Duodenal mucosa (tissue), 2 donors: ENCODE measurements at regions not wholly inside any gene's neighbourhood (a gene's known extent, or its start where the extent isn't known, plus 50 kb on each side); places are given as distances from the start of the nearest gene placed in this dataset.

Experiments
- H3K27ac ChIP-seq: one replicate; pipeline ENCODE4 v1.7.0; 2013; ENCODE audit warnings: low read depth, low read length
- H3K27me3 ChIP-seq, 2 donors: one replicate each; pipeline ENCODE4 v1.7.0; 2013; ENCODE audit warnings: low read length in 2 of 2, control low read depth in 1 of 2; ENCODE audit not compliant: insufficient read depth in 2 of 2, control insufficient read depth in 1 of 2
- H3K36me3 ChIP-seq, 2 donors: one replicate each; pipeline ENCODE4 v1.7.0; 2013; ENCODE audit warnings: low read length in 2 of 2, control low read depth in 1 of 2; ENCODE audit not compliant: insufficient read depth in 2 of 2, control insufficient read depth in 1 of 2
- H3K4me1 ChIP-seq, 2 donors: one replicate each; pipeline ENCODE4 v1.7.0; 2013; ENCODE audit warnings: low read length in 2 of 2, control low read depth in 1 of 2; ENCODE audit not compliant: insufficient read depth in 2 of 2, control insufficient read depth in 1 of 2
- H3K4me3 ChIP-seq, 2 donors: one replicate each; pipeline ENCODE4 v1.7.0; 2013; ENCODE audit warnings: low read length in 2 of 2, low read depth in 1 of 2
- H3K9ac ChIP-seq, 2 donors: one replicate each; pipeline ENCODE4 v1.7.0; 2013; ENCODE audit warnings: low read length in 2 of 2, low read depth in 1 of 2
- H3K9me3 ChIP-seq, 2 donors: one replicate each; pipeline ENCODE4 v1.7.0; 2013; ENCODE audit warnings: low read length in 2 of 2, control low read depth in 1 of 2; ENCODE audit not compliant: control insufficient read depth in 1 of 2

DNA sequence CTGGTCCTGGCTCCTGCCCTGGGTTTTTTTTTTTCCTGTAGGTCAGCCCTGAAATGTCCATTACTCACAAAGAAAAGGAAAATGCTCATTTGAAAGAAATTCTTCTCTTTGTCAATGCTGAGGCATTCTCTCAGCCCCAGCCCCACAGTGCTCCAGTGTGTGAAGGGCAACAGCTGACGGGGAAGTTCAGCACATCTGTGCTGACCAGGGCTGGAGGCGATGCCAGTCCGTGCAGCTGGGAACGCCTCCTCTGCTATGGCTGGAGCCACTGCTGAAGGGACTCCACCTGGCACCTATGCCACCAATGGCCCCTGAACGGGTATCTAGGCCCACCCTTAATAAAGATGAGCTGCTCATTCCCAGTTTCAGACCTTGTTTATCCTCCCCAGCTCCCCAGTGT lies 71.9 kb upstream of the SLCO4A1 start:
- H3K9me3 ChIP-seq: no peaks in the 10 kb centered on the region
- H3K27me3 ChIP-seq: peaks cover 3 to 6% of the 10 kb centered on the region in 2 donors
- H3K27ac ChIP-seq: no peak overlapping the region
- H3K4me1 ChIP-seq: no peaks in the 10 kb centered on the region
- no peak overlapping the region for H3K4me3 ChIP-seq
- no peaks in the 10 kb centered on the region for H3K36me3 ChIP-seq
- no peak overlapping the region for H3K9ac ChIP-seq

DNA sequence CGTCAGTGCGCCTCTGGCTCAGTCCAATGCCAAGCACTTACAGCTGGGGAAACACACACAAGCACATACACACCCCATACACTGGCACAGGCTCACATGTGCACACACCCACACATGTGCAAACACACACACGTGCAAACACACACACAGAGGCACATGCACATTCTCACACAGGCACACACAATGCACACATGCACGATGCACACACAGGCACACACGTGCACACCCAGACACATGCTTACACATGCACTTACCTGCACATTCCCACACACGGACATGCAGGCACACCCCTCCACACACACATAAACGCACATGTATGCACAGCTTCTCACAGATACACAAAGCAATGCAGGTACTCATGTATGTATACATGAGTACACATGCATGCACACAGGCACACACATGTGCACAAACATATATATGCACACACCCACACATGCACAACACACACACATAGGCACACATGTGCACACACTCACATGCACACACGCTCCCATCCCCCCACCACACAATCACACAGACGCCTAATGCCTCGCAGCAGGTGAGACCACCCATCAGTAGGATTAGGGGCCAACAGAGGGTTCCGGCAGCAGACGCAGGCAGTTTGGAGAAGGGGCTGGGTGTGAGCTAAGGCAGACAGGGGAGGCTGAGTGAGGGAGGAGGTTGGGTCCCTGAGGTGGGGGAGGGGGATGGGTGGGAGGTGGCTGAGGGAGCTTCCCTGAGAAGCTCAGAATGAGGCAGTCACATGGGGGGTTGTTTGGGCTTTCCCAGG lies 71.2 kb upstream of the SLCO4A1 start:
- H3K9ac ChIP-seq: no peak overlapping the region
- no peak overlapping the region for H3K27ac ChIP-seq
- H3K4me1 ChIP-seq: no peaks in the 10 kb centered on the region
- no peak overlapping the region for H3K4me3 ChIP-seq
- H3K9me3 ChIP-seq: no peaks in the 10 kb centered on the region
- H3K36me3 ChIP-seq: no peaks in the 10 kb centered on the region
- H3K27me3 ChIP-seq: peaks cover 3 to 6% of the 10 kb centered on the region in 2 donors

DNA sequence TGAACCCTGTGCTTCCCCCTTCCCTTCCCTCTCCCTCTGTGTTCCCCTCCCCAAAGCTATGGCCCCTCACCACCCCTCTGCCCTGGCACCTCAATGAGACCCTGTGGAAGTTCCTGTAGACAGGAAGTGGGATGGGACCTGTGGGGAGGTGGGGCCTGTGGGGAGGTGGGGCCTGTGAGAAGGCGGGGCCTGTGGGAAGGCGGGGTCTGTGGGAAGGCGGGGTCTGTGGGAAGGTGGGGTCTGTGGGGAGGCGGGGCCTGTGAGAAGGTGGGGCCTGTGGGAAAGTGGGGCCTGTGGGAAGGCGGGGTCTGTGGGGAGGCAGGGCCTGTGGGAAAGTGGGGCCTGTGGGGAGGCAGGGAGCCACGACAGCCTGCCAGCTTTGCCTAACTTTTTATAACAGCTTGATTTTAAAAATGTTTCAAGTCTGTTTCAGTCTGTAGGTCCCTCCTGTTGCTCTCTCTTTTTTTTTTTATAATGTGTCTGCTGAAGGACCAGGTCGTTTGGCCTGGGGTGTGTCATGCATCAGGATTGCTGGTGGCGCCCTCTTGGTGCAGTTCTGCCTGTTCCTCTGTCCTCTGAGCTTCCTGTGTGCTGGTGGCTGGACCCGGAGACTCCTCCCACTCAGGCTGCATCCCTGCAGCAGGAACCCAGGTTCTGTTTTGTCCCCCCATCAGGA lies 70.5 kb upstream of the SLCO4A1 start:
- no peaks in the 10 kb centered on the region for H3K4me1 ChIP-seq
- no peak overlapping the region for H3K4me3 ChIP-seq
- no peak overlapping the region for H3K27ac ChIP-seq
- H3K27me3 ChIP-seq: peaks cover 3 to 8% of the 10 kb centered on the region in 2 donors
- H3K36me3 ChIP-seq: no peaks in the 10 kb centered on the region
- H3K9ac ChIP-seq: no peak overlapping the region
- no peaks in the 10 kb centered on the region for H3K9me3 ChIP-seq

DNA sequence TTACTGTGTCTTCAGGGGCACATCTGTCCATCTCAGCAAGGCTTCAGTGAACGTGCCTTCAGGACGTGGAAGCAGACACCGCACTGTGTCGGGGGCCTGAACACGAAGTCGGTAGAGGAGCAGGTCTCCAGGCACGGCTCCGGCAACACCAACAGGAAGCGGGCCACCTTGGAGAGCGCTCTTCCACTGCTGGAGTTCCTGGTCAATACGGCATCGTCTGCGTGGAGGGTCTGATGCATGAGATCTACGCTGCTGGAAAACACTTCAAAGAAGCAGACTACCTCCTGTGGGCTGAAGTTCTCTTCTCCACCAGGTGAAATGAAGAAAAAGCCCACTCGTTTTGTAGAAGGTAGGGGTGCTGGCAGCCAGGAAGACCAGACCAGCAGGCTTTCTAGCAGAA lies 69.3 kb upstream of the SLCO4A1 start:
- no peaks in the 10 kb centered on the region for H3K9me3 ChIP-seq
- H3K9ac ChIP-seq: no peak overlapping the region
- no peak overlapping the region for H3K4me3 ChIP-seq
- H3K27me3 ChIP-seq: peaks cover 3 to 19% of the 10 kb centered on the region in 2 donors
- no peaks in the 10 kb centered on the region for H3K36me3 ChIP-seq
- no peak overlapping the region for H3K27ac ChIP-seq
- peaks cover 0 to 7% of the 10 kb centered on the region in 2 donors for H3K4me1 ChIP-seq

DNA sequence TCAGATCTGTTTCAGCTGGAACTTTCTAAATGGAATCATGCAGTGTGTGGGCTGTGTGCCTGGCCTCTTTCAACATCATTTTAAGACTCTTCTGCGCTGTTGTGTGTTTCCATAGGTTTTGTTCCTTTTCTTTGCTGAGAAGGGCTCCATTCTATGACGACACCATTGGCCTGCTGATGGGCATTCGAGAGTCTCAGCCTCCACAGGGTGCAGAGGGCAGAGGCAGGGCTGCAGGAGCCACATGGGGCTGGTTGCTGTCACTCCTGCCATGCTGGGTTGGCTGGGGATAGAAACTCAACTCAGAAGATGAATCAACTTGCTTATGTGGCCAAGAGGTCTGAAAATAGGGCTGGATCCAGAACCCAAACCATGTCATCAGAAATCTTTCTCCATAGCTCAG lies 68.5 kb upstream of the SLCO4A1 start:
- H3K4me1 ChIP-seq: peaks cover 0 to 7% of the 10 kb centered on the region in 2 donors
- H3K27ac ChIP-seq: no peak overlapping the region
- H3K9ac ChIP-seq: no peak overlapping the region
- H3K36me3 ChIP-seq: no peaks in the 10 kb centered on the region
- peaks cover 8 to 28% of the 10 kb centered on the region in 2 donors for H3K27me3 ChIP-seq
- no peak overlapping the region for H3K4me3 ChIP-seq
- H3K9me3 ChIP-seq: no peaks in the 10 kb centered on the region

DNA sequence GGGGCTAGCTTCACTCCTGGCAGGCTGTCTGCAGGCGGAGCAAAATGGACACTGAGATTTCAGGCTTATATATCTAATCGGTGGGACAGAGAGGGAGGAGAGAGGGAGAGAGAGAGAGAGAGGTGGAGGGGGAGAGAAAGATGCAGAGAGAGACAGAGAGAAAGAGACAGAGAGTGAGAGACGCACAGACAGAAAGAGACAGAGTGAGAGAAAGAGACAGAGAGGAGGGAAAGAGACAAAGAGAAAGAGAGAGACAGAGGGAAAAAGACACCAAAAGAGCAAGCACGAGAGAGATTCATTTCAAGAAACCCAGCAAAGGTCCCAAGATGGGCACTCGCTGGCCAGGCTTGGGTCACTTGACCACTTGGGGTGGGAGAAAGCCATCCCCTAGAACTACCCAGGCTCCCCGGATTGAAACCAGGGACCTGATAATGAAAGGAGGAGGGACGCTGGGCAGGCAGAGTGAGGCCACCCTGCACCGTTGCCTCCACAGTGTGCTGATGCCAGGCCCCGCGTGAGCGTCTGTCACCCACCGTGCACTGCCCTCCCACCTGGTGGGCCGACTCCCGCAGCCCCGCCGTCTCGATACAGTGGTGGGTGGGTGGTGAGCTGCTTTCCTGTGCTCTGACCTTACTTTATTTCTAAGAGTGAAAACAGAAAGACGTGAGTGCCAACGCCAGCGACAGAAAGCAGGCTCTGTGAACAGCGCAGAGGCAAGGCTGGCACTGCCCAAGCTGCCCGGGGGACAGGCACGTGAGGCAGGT lies 67.9 kb upstream of the SLCO4A1 start:
- Histone ChIP-seq H3K9ac (no peak overlapping the region), H3K27ac (no peak overlapping the region), H3K9me3 (no peaks in the 10 kb centered on the region), H3K4me1 (peaks cover 0 to 7% of the 10 kb centered on the region in 2 donors), H3K27me3 (peaks cover 11 to 33% of the 10 kb centered on the region in 2 donors), H3K4me3 (no peak overlapping the region), H3K36me3 (no peaks in the 10 kb centered on the region)

DNA sequence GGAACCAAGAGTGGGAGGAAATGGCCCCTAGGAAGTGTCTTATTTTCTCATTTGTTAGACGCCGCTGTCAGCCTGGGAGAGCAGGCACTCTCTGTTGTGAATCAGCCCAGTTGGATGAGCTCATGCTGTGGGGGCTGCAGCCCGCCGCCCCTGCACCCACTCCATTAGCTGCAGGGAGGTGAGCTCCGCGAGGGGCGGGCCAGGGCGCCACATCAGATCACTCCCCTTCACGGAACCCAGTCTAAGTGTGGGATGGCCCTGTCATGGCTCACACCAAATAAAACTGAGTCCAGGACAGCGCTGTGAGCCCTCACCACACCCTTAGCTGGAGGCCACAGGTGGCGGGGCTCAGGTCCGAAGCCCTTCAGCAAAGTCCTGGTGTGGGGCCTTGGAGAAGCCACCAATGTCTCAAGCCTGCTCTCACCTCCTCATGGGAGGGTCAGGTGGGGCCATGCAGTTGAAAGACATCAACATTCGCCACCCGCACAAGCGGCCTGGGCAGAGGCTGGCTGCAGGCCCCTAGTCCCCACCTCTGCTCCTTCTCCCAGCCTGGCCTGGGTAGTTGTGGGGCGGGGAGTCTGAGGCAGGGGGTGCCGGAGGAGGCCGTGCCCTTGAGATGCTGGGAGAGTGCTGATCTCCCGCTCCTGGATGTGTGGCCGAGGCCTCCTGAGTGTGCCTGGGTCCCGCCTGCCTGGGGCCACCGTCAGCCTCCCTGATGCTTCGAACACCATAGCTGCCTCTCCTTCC lies 66.2 kb upstream of the SLCO4A1 start:
- Histone ChIP-seq H3K27ac (no peak overlapping the region), H3K36me3 (no peaks in the 10 kb centered on the region), H3K9ac (no peak overlapping the region), H3K9me3 (no peaks in the 10 kb centered on the region), H3K4me1 (peaks cover 0 to 7% of the 10 kb centered on the region in 2 donors), H3K27me3 (peaks cover 24 to 39% of the 10 kb centered on the region in 2 donors), H3K4me3 (no peak overlapping the region)

DNA sequence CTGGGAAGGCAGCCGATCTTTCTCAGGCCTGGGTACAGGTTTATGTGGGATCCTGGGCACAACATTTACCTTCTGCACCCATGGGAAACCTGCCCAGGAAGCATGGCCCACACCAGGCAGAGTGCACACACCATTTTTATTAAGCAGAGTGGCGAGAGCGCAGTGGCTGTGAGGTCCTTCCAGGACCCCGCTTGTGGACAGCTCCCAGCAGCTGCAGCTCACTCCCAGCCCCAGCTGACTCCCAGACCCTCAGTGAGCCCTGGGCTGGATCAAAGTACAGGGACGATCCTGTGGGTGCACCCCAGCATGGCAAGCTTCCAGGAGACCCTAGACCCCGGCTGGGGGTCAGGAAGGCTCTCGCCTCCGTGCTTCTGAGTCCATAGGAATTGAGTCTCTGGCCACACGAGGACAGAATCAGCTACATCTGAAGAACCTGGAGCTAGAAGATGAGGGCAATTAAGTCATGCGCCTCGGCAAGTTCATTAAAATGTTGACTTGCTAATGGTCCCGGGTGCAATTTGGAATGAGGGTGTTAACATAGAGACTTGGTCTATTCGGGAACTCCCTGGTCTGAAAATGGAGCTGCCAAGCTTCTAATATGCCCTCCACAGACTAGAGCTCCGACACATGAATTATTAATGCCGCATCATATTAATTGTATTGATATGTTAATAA lies 65.4 kb upstream of the SLCO4A1 start:
- Histone ChIP-seq H3K27ac (no peak overlapping the region), H3K9me3 (no peaks in the 10 kb centered on the region), H3K9ac (no peak overlapping the region), H3K36me3 (no peaks in the 10 kb centered on the region), H3K27me3 (peaks cover 29 to 39% of the 10 kb centered on the region in 2 donors), H3K4me3 (no peak overlapping the region), H3K4me1 (peaks cover 0 to 7% of the 10 kb centered on the region in 2 donors)

DNA sequence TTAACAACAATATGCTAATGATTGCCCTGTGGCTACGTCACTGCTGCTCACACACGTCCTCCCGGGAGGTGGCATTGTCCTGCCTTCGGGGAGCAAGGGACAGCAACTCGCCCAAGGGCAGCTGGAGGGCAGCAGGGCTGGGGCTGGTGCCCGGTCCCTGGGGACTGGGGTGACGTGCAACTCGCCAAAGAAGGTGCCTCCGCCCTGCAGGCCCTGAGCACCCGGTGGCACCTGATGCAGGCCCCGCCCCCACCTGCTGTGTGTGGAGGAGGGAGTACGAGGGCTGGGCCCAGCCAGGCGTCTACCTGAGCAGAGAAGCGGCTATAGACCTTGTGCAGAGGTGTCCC lies 64.8 kb upstream of the SLCO4A1 start:
- H3K9ac ChIP-seq: peak overlapping the region in 1 of 2 donors; percentile 33
- H3K36me3 ChIP-seq: no peaks in the 10 kb centered on the region
- no peaks in the 10 kb centered on the region for H3K9me3 ChIP-seq
- H3K4me3 ChIP-seq: peak overlapping the region in 1 of 2 donors; percentile 28
- H3K27ac ChIP-seq: no peak overlapping the region
- H3K4me1 ChIP-seq: peaks cover 0 to 7% of the 10 kb centered on the region in 2 donors
- peaks cover 32 to 39% of the 10 kb centered on the region in 2 donors for H3K27me3 ChIP-seq
